Common myeloid progenitor, CD34-positive (primary cell): ENCODE measurements at regions not wholly inside any gene's neighbourhood (a gene's known extent, or its start where the extent isn't known, plus 50 kb on each side); places are given as distances from the start of the nearest gene placed in this dataset.

Experiments used
- CTCF ChIA-PET: fragments of 350-600 bp; sonication (Branson Sonifier 250); formaldehyde crosslinking; loops from one replicate; lab custom pipeline; 2021; ENCODE audit warnings: antibody characterized with exemption; lab: Charles Lee
- POLR2A ChIA-PET: fragments of 350-600 bp; sonication (Branson Sonifier 250); formaldehyde crosslinking; loops from one replicate; lab custom pipeline; 2021; ENCODE audit warnings: antibody characterized with exemption; lab: Charles Lee
- DNase-seq, 3 donors: peaks; one replicate each; pipeline versions ENCODE4 v3.0.0 to v3.0.0-alpha.2; 2013
- H3K27ac ChIP-seq, 2 experiments: 1 replicate in 1 of 2; 2 replicates in 1 of 2; pipeline ENCODE4 v1.7.0; 2013; ENCODE audit warnings: inconsistent platforms in 2 of 2, low read length in 2 of 2, mild to moderate bottlenecking in 2 of 2, low read depth in 1 of 2, moderate library complexity in 1 of 2; ENCODE audit not compliant: severe bottlenecking in 2 of 2, insufficient read depth in 1 of 2, poor library complexity in 1 of 2
- H3K27me3 ChIP-seq, 5 experiments: replicated peaks in 2 of 5; 1 replicate in 3 of 5; 2 replicates in 2 of 5; pipeline versions ENCODE4 v1.6.1 to v1.7.0; 2013; ENCODE audit warnings: low read length in 4 of 5, mild to moderate bottlenecking in 2 of 5, moderate library complexity in 2 of 5, inconsistent platforms in 1 of 5; ENCODE audit not compliant: insufficient read depth in 5 of 5, control insufficient read depth in 4 of 5
- H3K36me3 ChIP-seq, 4 experiments: 1 replicate in 2 of 4; 2 replicates in 2 of 4; pipeline versions ENCODE4 v1.6.1 to v1.7.0; 2013; ENCODE audit warnings: low read length in 3 of 4, control low read depth in 1 of 4, mild to moderate bottlenecking in 1 of 4; ENCODE audit not compliant: control insufficient read depth in 4 of 4, insufficient read depth in 4 of 4
- H3K4me1 ChIP-seq, 4 experiments: 1 replicate in 3 of 4; 2 replicates in 1 of 4; pipeline versions ENCODE4 v1.6.1 to v1.7.1; 2013; ENCODE audit warnings: low read length in 3 of 4, mild to moderate bottlenecking in 3 of 4, control low read depth in 1 of 4, inconsistent platforms in 1 of 4, moderate library complexity in 1 of 4; ENCODE audit not compliant: control insufficient read depth in 4 of 4, insufficient read depth in 4 of 4; ENCODE audit errors: control extremely low read depth in 1 of 4
- H3K4me3 ChIP-seq, 7 experiments: 1 replicate in 4 of 7; 2 replicates in 3 of 7; pipeline versions ENCODE4 v1.5.1 to v1.7.0; 2013; ENCODE audit warnings: mild to moderate bottlenecking in 7 of 7, low read length in 6 of 7, moderate library complexity in 6 of 7, inconsistent platforms in 2 of 7, low read depth in 2 of 7, control low read depth in 1 of 7; ENCODE audit not compliant: insufficient read depth in 4 of 7, control insufficient read depth in 1 of 7; ENCODE audit errors: extremely low read depth in 1 of 7
- H3K9me3 ChIP-seq, 5 experiments: 1 replicate in 4 of 5; 2 replicates in 1 of 5; pipeline versions ENCODE4 v1.6.1 to v1.7.1; 2013; ENCODE audit warnings: low read length in 4 of 5, mild to moderate bottlenecking in 2 of 5, inconsistent platforms in 1 of 5, low read depth in 1 of 5, moderate library complexity in 1 of 5; ENCODE audit not compliant: control insufficient read depth in 4 of 5, insufficient read depth in 2 of 5; ENCODE audit errors: control extremely low read depth in 1 of 5
- WGBS: methylation state at CpG from one replicate; pipeline ENCODE4 v1.1.5; 2013; ENCODE audit not compliant: insufficient coverage; 5-methylcytosine and 5-hydroxymethylcytosine counted together

DNA sequence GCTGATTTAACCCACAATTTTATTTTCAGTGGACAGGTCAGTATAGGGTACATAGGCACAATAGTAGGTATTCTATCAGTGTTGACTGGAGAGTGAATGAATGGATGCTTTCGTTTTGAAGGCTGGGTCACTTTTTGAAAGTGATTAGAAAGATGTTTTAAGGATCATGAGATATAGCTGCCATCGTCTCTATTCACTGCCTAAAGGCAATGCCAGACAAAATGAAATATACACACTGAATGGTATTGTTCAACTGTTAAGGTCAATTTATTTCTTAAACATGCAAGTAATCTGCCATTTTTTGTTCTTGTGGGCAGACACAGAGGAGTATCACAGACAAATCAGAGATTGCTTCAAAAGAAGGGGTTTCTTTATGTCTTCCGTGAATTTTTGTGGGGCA lies 395.3 kb downstream of the VGLL3 start:
- POLR2A ChIA-PET: no interaction called here
- Histone ChIP-seq H3K4me3 (no peak overlapping the region), H3K27ac (no peak overlapping the region), H3K27me3 (no peaks in the 10 kb centered on the region), H3K36me3 (no peaks in the 10 kb centered on the region), H3K9me3 (no peaks in the 10 kb centered on the region), H3K4me1 (no peaks in the 10 kb centered on the region)
- WGBS: no CpG with 5 or more reads among the region's 3 CpGs
- no peak for DNase-seq
- CTCF ChIA-PET: no interaction called here

GRCh38 chr3:86594838-86595237 lies 396.1 kb downstream of the VGLL3 start:
- Histone ChIP-seq H3K27me3 (no peaks in the 10 kb centered on the region), H3K36me3 (no peaks in the 10 kb centered on the region), H3K4me1 (no peaks in the 10 kb centered on the region), H3K27ac (no peak overlapping the region), H3K4me3 (no peak overlapping the region), H3K9me3 (no peaks in the 10 kb centered on the region)
- no CpG with 5 or more reads among the region's 1 CpG for WGBS
- CTCF ChIA-PET: no interaction called here
- no peak for DNase-seq
- POLR2A ChIA-PET: no interaction called here

DNA sequence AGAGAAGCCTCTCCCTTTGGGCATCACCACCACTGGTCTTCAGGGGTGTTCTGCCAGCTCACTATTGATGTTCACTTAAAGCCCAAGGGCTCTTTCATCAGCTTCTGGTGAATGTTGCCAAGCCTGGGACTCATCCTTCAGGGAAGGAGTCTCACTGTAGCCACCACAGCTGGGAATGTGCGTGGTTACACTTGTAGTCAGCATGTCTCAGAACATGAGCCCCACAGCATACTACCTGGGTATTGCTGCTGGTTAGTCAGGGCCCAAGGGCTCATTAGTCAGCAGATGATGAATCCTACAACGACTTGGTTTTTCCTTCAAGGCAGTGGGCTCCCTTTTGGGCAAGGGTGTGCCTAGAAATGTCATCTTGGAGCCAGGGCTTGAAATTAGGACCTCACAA lies 412.9 kb downstream of the VGLL3 start:
- Histone ChIP-seq H3K4me1 (no peaks in the 10 kb centered on the region), H3K4me3 (no peak overlapping the region), H3K9me3 (peaks cover 0 to 2% (median 1%) of the 10 kb centered on the region in 5 experiments), H3K27ac (no peak overlapping the region), H3K36me3 (no peaks in the 10 kb centered on the region), H3K27me3 (no peaks in the 10 kb centered on the region)
- ChIA-PET CTCF (no interaction called here), POLR2A (no interaction called here)
- DNase-seq: no peak
- WGBS: 83% methylated on average over 2 of the region's 2 CpGs

- H3K9me3 ChIP-seq: no peaks in the 10 kb centered on the region
- ChIA-PET POLR2A (no interaction called here), CTCF (interaction anchor here (1.1 to 1.4 kb wide), 3 partner anchors 8 to 743 kb away, joined by 3 to 4 read pairs (median 4); no protein-coding TSS in a partner anchor)
- H3K27ac ChIP-seq: no peak overlapping the region
- no peak overlapping the region for H3K4me3 ChIP-seq
- no peaks in the 10 kb centered on the region for H3K36me3 ChIP-seq
- no peaks in the 10 kb centered on the region for H3K27me3 ChIP-seq
- no peaks in the 10 kb centered on the region for H3K4me1 ChIP-seq
- peak; percentile 18 to 50 (median 33) for DNase-seq
- no CpG with 5 or more reads among the region's 2 CpGs for WGBS
These were observed 427.5 kb downstream of the VGLL3 start for GRCh38 chr3:86563400-86563970.

GRCh38 chr3:86562090-86562489 lies 428.9 kb downstream of the VGLL3 start:
- POLR2A ChIA-PET: no interaction called here
- no peaks in the 10 kb centered on the region for H3K27me3 ChIP-seq
- 80% methylated on average over 1 of the region's 1 CpG for WGBS
- no peaks in the 10 kb centered on the region for H3K9me3 ChIP-seq
- CTCF ChIA-PET: interaction anchor here (1.3 kb wide), 1 partner anchor 10 kb away, joined by 3 read pairs; no protein-coding TSS in a partner anchor
- H3K36me3 ChIP-seq: no peaks in the 10 kb centered on the region
- no peaks in the 10 kb centered on the region for H3K4me1 ChIP-seq
- no peak overlapping the region for H3K27ac ChIP-seq
- H3K4me3 ChIP-seq: no peak overlapping the region
- no peak for DNase-seq

DNA sequence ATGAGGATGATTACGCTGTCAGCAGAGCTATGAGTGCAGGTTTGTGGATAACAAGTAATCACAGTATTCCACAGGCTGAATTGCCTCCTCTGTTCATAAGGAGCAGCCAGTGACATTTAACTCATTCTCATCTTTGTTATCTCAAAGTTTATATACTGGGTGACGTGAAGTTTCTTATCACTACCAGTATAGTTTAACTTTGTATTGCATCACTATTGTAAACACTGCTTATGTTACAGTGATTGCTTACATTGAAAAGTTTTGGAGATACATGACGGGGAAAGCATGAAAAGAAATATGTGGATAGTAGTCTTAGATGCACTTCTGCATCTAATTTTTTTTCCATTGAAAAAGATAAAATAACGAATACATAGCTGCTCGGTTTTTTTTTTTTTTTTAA lies 429.7 kb downstream of the VGLL3 start:
- Histone ChIP-seq H3K27me3 (no peaks in the 10 kb centered on the region), H3K36me3 (no peaks in the 10 kb centered on the region), H3K4me3 (no peak overlapping the region), H3K27ac (no peak overlapping the region), H3K4me1 (no peaks in the 10 kb centered on the region), H3K9me3 (no peaks in the 10 kb centered on the region)
- POLR2A ChIA-PET: no interaction called here
- DNase-seq: no peak
- no CpG with 5 or more reads among the region's 5 CpGs for WGBS
- CTCF ChIA-PET: no interaction called here

DNA sequence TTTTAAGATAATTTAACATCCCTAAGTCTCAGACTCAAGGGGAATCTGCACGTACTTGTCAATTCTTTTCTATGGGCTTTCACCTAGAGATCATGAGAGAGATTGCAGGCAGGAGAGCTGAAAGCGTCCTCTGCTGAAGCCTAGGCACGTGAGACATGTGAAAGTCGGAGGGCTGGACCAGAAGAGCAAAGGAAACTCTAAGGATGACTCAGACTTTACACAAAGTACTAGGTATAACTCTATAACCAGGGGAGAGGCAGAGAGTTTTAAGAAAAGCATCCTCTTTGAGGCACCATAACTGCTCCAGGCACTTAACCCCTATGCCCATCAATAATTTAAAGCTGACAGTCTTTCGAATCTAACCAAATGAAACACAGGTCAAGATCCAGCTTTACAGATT lies 436.6 kb downstream of the VGLL3 start:
- no peaks in the 10 kb centered on the region for H3K36me3 ChIP-seq
- ChIA-PET POLR2A (no interaction called here), CTCF (interaction anchor here (1.0 kb wide), 1 partner anchor 9 kb away, joined by 4 read pairs; no protein-coding TSS in a partner anchor)
- 86% methylated on average over 1 of the region's 5 CpGs for WGBS
- no peaks in the 10 kb centered on the region for H3K27me3 ChIP-seq
- H3K9me3 ChIP-seq: no peaks in the 10 kb centered on the region
- DNase-seq: no peak
- no peak overlapping the region for H3K4me3 ChIP-seq
- no peaks in the 10 kb centered on the region for H3K4me1 ChIP-seq
- no peak overlapping the region for H3K27ac ChIP-seq
